Activated CD8-positive, alpha-beta memory T cell treated with anti-CD3 and anti-CD28 coated beads for 4 hours (primary cell): ENCODE measurements at regions not wholly inside any gene's neighbourhood (a gene's known extent, or its start where the extent isn't known, plus 50 kb on each side); places are given as distances from the start of the nearest gene placed in this dataset.

ENCODE experiments used
- DNase-seq, 2 donors: peaks; one replicate each; pipeline ENCODE4 v3.0.0-alpha.2; 2020; ENCODE audit warnings: low read depth in 2 of 2

DNA sequence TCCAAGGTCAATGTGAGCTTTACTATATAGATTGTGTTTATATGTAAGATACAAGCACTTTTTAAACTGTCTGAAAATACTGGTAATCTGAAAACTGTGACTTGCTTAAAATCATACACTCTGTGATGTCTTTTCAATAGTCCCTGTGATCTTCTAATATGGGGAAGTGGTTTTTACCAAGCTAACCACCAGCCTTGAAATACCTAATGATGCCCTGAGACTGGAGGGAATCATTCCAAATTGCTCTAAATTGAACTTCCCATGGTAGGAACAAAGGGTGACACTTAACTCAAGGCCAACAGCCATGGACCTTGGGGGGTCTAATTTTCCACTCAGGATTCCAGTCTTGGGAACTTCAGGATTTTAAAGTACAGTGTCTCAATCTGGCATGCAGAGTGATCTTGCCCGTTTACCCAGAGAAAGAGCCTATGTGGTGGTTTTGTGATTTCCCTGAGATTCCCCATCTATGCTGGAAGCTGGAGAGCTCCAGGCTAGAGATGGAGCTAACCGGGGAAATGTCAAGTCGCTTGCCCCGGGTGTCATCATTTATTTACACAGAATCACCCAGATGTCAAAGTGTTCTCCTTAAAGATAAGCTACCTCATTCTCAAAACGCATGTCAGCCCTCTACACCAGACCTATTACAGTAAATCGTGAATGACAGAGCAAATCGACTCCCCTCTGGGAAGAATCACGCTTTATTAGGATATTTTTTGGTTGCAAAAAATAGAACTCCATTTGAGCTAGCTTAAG lies 198.5 kb downstream of the SP3 start:
- no peak for DNase-seq

DNA sequence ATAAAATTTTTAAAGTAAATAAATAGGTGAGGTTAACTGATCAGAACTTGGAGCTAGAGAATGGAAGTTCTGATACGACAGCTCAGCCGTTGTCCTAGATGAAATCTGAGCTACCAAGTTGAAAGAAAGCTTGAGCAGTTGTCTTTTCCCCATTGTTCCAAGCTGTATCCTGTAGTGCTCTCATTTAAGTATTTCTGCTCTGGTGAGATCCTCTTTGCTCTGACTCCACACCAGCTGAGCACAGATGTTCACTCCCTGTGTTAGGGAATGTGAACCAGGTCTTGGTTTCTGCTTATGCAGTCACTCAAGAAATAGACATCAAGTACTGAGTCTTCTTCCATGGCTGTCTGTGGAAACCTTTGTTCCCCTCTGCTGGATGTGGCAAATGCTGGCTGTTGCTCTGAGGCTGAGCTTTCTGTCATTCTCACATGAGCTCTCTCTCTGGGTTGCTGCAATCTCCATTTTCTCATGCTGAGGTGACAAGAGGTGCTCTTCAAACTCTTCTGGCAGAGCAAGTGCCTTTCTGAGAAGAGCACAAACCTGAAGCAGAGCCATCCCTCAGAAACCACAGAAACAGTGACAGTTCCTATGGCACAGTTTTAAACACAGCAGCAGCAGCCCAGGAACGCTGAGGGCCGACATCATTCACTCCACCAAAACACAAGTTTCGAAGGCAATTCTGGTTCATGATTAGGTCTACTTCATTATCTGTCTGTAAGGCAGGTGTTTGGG lies 194.1 kb downstream of the SP3 start:
- no peak for DNase-seq

DNA sequence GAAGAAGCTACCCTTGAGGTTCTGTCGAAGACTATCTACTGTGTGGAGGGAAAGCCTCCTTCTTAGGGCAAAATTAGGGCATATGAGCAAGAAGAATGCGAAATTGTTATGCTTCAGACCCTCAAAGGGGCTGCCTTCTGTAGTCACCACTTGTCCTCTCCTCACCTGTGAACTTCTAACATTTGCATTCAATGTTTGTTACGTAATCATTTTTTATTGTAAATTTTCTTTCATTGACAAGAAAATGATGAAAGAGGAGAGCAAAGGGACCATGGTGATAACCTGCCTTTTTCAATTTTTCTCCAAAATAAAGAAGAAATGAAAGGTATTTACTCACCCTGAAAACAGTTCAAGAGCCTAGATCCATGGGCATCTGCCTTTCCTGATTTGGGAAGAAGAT lies 193.0 kb downstream of the SP3 start:
- no peak for DNase-seq

- no peak for DNase-seq
Observed at GRCh38 chr2:173773076-173773475, 192.1 kb downstream of the SP3 start.

GRCh38 chr2:173775440-173775839 lies 189.7 kb downstream of the SP3 start:
- no peak for DNase-seq

DNA sequence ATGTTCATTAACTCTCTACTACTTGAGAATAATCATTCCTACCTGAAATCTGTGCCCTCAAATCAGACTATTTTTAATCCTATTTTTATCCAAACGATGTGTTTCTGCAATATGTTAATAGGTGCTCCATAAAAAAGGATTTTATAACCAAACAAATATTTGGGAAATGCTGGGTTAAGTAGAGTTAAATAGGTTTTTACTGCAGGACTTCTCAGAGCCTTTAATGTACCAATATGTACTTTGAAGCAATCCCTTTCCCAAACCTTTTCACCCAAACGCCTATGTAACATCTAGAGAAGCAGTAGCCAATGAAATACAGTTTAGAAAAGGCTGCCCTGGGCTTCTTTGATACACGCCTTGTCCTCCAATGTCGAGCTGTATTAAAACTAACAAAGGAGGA lies 182.5 kb downstream of the SP3 start:
- DNase-seq, result no peak

DNA sequence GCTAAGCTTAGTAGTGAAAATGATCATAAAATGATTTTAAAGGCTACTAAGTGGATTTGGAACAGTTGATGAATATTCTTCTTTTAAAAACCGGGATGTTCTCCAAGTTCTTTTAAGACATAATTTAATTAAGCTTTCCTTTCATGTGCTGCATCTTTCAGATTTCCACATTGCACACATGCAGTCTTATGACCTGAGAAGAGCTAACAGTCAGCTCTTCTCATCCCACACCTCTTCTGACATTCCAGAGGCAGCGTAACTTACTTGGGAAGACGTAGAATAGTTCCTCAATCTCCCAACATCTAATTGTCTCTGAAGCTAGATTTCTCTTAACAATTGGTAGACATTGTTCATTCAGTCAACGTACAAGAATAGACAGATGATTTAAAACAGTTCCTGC lies 181.8 kb downstream of the SP3 start:
- DNase-seq, result no peak

GRCh38 chr2:173785813-173786212 lies 179.4 kb downstream of the SP3 start:
- no peak for DNase-seq

DNA sequence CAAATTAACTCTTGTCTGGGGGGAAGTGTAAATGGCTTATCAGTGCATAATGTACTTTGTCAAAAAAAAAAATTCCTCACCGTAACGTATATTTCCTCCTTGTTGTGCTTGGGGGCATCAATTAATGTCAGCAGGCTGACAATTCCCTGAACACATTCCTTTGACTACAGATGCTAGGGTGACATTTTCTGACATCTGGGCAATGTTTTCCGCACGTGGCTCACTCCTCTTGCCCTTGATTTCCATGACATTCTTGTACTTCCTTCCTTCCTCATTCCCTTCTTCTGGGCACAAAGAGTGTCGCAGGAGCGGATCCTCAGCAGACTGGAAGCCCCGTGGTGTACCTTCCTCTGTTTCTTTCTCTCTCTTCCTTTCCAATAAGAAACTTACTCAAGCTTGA lies 173.7 kb downstream of the SP3 start:
- no peak for DNase-seq

- DNase-seq, result no peak
Observed at GRCh38 chr2:173792166-173792565, 173.0 kb downstream of the SP3 start.

GRCh38 chr2:173792741-173793140 lies 172.4 kb downstream of the SP3 start:
- DNase-seq, result no peak

GRCh38 chr2:173793709-173794565 lies 171.2 kb downstream of the SP3 start:
- DNase-seq, result no peak

DNA sequence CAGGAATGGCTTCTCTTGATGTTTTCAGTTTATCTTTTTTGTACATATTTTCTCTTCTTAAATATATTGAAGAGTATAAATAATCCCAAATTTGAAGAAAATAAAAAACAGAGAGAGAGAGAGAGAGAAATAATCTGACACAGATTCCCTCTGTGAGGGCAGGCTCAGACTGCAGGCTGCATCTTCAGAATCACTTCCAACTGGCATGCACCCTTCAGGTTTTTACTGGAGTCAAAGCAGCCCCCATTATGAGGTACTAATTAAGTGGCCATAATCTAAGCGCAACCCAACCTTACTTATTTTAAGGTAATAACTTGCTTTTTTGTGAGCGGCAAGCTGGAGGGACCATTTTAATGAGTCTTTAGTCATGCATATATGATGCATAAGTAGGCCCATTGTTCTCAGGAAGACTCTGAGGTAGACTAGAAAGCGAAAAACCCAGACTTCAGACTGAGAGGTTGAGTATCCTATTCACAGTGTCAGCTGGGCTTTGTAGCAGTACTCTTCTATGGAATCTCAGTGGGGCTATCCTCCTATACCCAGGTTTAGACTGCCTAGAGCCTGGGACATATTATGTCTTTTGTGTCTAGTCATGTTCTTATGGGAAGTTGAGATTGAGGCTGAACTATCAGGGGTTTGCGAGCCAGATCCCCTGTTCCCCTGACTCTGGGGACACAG lies 167.4 kb downstream of the SP3 start:
- DNase-seq, result no peak

GRCh38 chr2:173802518-173802917 lies 162.7 kb downstream of the SP3 start:
- no peak for DNase-seq

DNA sequence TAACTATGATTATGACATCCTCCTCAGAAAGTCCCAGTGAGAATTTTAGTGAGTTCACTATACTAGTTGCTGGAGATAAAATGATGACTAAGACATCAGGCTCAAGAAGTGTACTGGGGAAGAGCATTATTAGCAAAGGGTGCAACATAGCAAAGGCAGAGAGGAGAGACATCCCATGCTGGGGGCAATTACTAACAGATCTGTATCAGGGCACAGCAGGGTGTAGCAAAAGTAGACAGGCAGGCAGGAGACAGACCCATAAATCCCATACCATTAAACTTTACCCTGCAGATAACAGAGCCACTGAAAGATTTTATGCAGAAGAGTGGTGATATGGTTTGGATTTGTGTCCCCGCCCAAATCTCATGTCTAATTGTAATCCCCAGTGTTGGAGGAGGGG lies 161.7 kb downstream of the SP3 start:
- no peak for DNase-seq

GRCh38 chr2:173806761-173807160 lies 158.4 kb downstream of the SP3 start:
- no peak for DNase-seq

DNA sequence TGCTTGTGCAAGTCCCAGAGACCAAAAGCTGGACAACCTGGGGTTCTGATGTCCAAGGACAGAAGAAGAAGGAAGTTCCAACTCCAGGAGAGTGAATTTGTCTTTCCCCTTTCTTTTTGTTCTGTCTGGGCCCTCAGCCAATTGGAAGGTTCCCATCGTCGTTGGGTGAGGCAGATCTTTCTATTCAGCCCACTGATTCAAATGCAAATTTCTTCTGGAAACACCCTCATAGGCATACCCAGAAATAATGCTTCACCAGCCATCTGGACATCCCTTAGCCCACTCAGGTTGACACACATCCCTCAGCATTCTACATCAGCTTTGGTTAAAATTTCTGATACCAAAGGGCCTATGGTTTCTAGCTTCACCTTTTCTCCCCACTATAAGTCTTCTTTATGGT lies 156.5 kb downstream of the SP3 start:
- no peak for DNase-seq

DNA sequence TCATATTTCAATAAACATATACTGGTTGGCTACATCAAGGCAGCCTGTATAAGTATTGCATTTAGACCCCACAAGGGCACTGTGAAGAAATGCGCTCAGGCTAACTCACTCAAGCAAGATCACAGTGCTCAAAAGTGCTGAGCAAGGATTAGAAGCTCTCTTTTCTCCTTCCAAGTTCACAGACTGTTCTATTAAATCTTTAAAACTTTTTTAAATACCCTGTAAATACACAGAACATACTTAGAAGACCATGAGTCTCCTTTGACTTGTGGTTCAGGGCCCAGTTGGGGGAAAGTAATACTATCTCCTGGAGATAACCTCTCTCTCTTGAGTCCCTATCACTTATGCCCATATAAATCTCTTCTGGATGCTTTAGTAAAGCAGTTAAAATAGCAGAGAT lies 152.9 kb downstream of the SP3 start:
- no peak for DNase-seq

DNA sequence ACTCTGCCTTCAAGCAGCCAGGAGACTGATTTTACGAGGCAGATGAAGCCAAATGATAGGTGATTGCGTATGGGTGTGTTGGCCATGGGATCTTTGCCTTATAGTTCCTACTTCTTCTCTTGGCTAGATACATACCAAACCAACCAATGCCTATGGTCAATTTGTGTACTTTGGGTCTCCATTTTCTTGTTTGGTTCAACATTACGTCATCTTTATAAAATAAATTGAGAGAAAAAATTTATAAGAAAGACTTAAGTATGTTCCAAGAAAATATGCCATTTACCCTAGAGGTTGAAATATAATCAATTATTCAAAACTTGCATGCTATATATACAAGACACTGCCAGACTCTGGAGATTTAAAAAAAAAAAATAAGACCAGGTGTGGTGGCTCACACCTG lies 150.9 kb downstream of the SP3 start:
- no peak for DNase-seq

DNA sequence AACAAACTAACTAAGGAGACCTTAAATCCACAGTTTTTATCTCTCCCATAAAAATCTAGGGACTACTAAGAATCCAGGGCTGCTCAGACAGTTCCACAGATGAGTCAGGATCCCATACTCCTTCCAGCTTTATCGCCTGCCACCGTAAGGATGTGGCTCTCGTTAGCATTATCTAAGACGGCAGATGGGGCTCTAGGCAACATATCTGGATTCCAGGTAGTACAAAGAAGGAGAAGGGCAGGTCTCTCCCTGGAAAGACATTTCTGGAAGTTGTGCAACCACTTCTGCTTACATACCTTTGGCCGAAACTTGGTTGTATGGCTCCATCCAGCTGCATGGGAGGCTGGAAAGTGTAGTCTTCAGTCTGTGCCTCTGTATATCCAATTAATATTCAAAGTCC lies 149.4 kb downstream of the SP3 start:
- DNase-seq, result no peak

- no peak for DNase-seq
Observed at GRCh38 chr2:173817582-173817981, 147.6 kb downstream of the SP3 start.

GRCh38 chr2:173818285-173818684 lies 146.9 kb downstream of the SP3 start:
- DNase-seq, result no peak
